Muscle layer of duodenum (tissue), 2 donors: ENCODE measurements at regions not wholly inside any gene's neighbourhood (a gene's known extent, or its start where the extent isn't known, plus 50 kb on each side); places are given as distances from the start of the nearest gene placed in this dataset.

Experiments used
- H3K27ac ChIP-seq: one replicate; pipeline ENCODE4 v1.7.0; 2013; ENCODE audit warnings: mild to moderate bottlenecking, low read length
- H3K27me3 ChIP-seq: one replicate; pipeline ENCODE4 v1.7.0; 2013; ENCODE audit warnings: low read depth, mild to moderate bottlenecking, control low read depth, low read length
- H3K36me3 ChIP-seq, 2 donors: one replicate each; pipeline ENCODE4 v1.7.0; 2013; ENCODE audit warnings: low read length in 2 of 2, control low read depth in 1 of 2, mild to moderate bottlenecking in 1 of 2; ENCODE audit not compliant: insufficient read depth in 2 of 2, control insufficient read depth in 1 of 2
- H3K4me1 ChIP-seq, 2 donors: one replicate each; pipeline ENCODE4 v1.7.0; 2013; ENCODE audit warnings: low read length in 2 of 2, mild to moderate bottlenecking in 2 of 2, control low read depth in 1 of 2, moderate library complexity in 1 of 2; ENCODE audit not compliant: insufficient read depth in 2 of 2, control insufficient read depth in 1 of 2
- H3K4me3 ChIP-seq, 2 donors: one replicate each; pipeline ENCODE4 v1.7.0; 2013; ENCODE audit warnings: low read length in 2 of 2, low read depth in 1 of 2, mild to moderate bottlenecking in 1 of 2
- H3K9me3 ChIP-seq, 2 donors: one replicate each; pipeline ENCODE4 v1.7.0; 2013; ENCODE audit warnings: low read length in 2 of 2, control low read depth in 1 of 2, mild to moderate bottlenecking in 1 of 2; ENCODE audit not compliant: control insufficient read depth in 1 of 2
- donor health status: healthy.

- Histone ChIP-seq H3K9me3 (no peaks in the 10 kb centered on the region), H3K36me3 (no peaks in the 10 kb centered on the region), H3K27ac (no peak overlapping the region), H3K4me3 (no peak overlapping the region), H3K4me1 (no peaks in the 10 kb centered on the region), H3K27me3 (no peaks in the 10 kb centered on the region)
Measured at GRCh38 chr4:100674976-100675375, 157.2 kb upstream of the EMCN start.

GRCh38 chr4:100657187-100657586, 139.4 kb upstream of the EMCN start:
- H3K9me3 ChIP-seq, result no peaks in the 10 kb centered on the region
- H3K36me3 ChIP-seq, result no peaks in the 10 kb centered on the region
- H3K27me3 ChIP-seq, result no peaks in the 10 kb centered on the region
- no peak overlapping the region for H3K27ac ChIP-seq
- H3K4me1 ChIP-seq, result no peaks in the 10 kb centered on the region
- H3K4me3 ChIP-seq, result no peak overlapping the region

- H3K27me3 ChIP-seq, result no peaks in the 10 kb centered on the region
- no peaks in the 10 kb centered on the region for H3K4me1 ChIP-seq
- no peak overlapping the region for H3K27ac ChIP-seq
- H3K9me3 ChIP-seq, result no peaks in the 10 kb centered on the region
- H3K36me3 ChIP-seq, result no peaks in the 10 kb centered on the region
- no peak overlapping the region for H3K4me3 ChIP-seq
Measured at GRCh38 chr4:100651499-100652175, 133.8 kb upstream of the EMCN start.

- no peaks in the 10 kb centered on the region for H3K36me3 ChIP-seq
- no peaks in the 10 kb centered on the region for H3K9me3 ChIP-seq
- H3K4me1 ChIP-seq, result no peaks in the 10 kb centered on the region
- H3K27ac ChIP-seq, result no peak overlapping the region
- no peak overlapping the region for H3K4me3 ChIP-seq
- H3K27me3 ChIP-seq, result no peaks in the 10 kb centered on the region
Measured at GRCh38 chr4:100649417-100649816, 131.6 kb upstream of the EMCN start.

- Histone ChIP-seq H3K4me3 (no peak overlapping the region), H3K27me3 (no peaks in the 10 kb centered on the region), H3K36me3 (no peaks in the 10 kb centered on the region), H3K9me3 (no peaks in the 10 kb centered on the region), H3K4me1 (no peaks in the 10 kb centered on the region), H3K27ac (no peak overlapping the region)
Measured at GRCh38 chr4:100644150-100644549, 126.3 kb upstream of the EMCN start.

GRCh38 chr4:100641336-100641735, 123.5 kb upstream of the EMCN start:
- Histone ChIP-seq H3K4me1 (no peaks in the 10 kb centered on the region), H3K27ac (no peak overlapping the region), H3K9me3 (peaks cover 0 to 4% of the 10 kb centered on the region in 2 donors), H3K4me3 (no peak overlapping the region), H3K27me3 (no peaks in the 10 kb centered on the region), H3K36me3 (no peaks in the 10 kb centered on the region)

- Histone ChIP-seq H3K4me1 (no peaks in the 10 kb centered on the region), H3K27ac (no peak overlapping the region), H3K4me3 (no peak overlapping the region), H3K27me3 (no peaks in the 10 kb centered on the region), H3K36me3 (no peaks in the 10 kb centered on the region), H3K9me3 (peaks cover 0 to 6% of the 10 kb centered on the region in 2 donors)
Measured at GRCh38 chr4:100635899-100636298, 118.1 kb upstream of the EMCN start.

- H3K9me3 ChIP-seq, result peaks cover 0 to 2% of the 10 kb centered on the region in 2 donors
- H3K4me1 ChIP-seq, result no peaks in the 10 kb centered on the region
- no peaks in the 10 kb centered on the region for H3K36me3 ChIP-seq
- no peak overlapping the region for H3K4me3 ChIP-seq
- H3K27ac ChIP-seq, result no peak overlapping the region
- H3K27me3 ChIP-seq, result no peaks in the 10 kb centered on the region
Measured at GRCh38 chr4:100633269-100633668, 115.4 kb upstream of the EMCN start.

GRCh38 chr4:100632163-100632562, 114.3 kb upstream of the EMCN start:
- no peaks in the 10 kb centered on the region for H3K4me1 ChIP-seq
- H3K27ac ChIP-seq, result no peak overlapping the region
- H3K36me3 ChIP-seq, result no peaks in the 10 kb centered on the region
- H3K27me3 ChIP-seq, result no peaks in the 10 kb centered on the region
- H3K9me3 ChIP-seq, result peaks cover 0 to 2% of the 10 kb centered on the region in 2 donors
- no peak overlapping the region for H3K4me3 ChIP-seq

- Histone ChIP-seq H3K27ac (no peak overlapping the region), H3K4me3 (no peak overlapping the region), H3K9me3 (peaks cover 0 to 4% of the 10 kb centered on the region in 2 donors), H3K27me3 (no peaks in the 10 kb centered on the region), H3K36me3 (no peaks in the 10 kb centered on the region), H3K4me1 (no peaks in the 10 kb centered on the region)
Measured at GRCh38 chr4:100631281-100631968, 113.6 kb upstream of the EMCN start.

- no peak overlapping the region for H3K4me3 ChIP-seq
- H3K9me3 ChIP-seq, result peaks cover 0 to 5% of the 10 kb centered on the region in 2 donors
- no peaks in the 10 kb centered on the region for H3K4me1 ChIP-seq
- no peak overlapping the region for H3K27ac ChIP-seq
- no peaks in the 10 kb centered on the region for H3K27me3 ChIP-seq
- no peaks in the 10 kb centered on the region for H3K36me3 ChIP-seq
Measured at GRCh38 chr4:100630341-100630740, 112.5 kb upstream of the EMCN start.

- no peak overlapping the region for H3K4me3 ChIP-seq
- no peaks in the 10 kb centered on the region for H3K4me1 ChIP-seq
- peaks cover 0 to 3% of the 10 kb centered on the region in 2 donors for H3K9me3 ChIP-seq
- no peaks in the 10 kb centered on the region for H3K36me3 ChIP-seq
- H3K27me3 ChIP-seq, result no peaks in the 10 kb centered on the region
- H3K27ac ChIP-seq, result no peak overlapping the region
Measured at GRCh38 chr4:100609810-100610209, 92.0 kb upstream of the EMCN start.
